ENCODE measurements at regions not wholly inside any gene's neighbourhood (a gene's known extent, or its start where the extent isn't known, plus 50 kb on each side); places are given as distances from the start of the nearest gene placed in this dataset.

DNA sequence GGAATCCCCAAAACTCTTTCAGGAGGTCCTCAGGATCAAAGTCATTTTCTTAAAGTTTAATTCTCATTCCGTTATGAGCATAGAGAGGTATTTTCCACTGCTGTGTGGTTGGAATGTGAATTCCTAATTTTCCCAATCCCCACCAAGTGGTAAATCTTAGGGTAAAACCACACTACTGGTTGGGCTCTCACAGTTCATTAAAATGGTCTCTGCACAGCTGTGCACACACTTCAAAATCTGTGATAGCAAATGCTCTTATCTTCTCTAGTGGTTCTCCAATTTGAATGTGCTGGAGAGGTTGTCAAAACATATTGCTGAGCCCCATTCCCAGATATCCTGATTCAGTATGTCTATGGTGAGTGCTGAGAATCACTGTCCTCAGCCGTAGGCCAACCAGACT, 189.1 kb downstream of the BMP4 start:
- no peak for TF ChIP-seq POLR2A (IDR thresholded peaks at IDR 0.05)
- TF ChIP-seq, protein P1, sequence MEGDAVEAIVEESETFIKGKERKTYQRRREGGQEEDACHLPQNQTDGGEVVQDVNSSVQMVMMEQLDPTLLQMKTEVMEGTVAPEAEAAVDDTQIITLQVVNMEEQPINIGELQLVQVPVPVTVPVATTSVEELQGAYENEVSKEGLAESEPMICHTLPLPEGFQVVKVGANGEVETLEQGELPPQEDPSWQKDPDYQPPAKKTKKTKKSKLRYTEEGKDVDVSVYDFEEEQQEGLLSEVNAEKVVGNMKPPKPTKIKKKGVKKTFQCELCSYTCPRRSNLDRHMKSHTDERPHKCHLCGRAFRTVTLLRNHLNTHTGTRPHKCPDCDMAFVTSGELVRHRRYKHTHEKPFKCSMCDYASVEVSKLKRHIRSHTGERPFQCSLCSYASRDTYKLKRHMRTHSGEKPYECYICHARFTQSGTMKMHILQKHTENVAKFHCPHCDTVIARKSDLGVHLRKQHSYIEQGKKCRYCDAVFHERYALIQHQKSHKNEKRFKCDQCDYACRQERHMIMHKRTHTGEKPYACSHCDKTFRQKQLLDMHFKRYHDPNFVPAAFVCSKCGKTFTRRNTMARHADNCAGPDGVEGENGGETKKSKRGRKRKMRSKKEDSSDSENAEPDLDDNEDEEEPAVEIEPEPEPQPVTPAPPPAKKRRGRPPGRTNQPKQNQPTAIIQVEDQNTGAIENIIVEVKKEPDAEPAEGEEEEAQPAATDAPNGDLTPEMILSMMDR (IDR thresholded peaks at IDR 0.05) = no peak
